Neural cell (in vitro differentiated cells): ENCODE measurements at regions not wholly inside any gene's neighbourhood (a gene's known extent, or its start where the extent isn't known, plus 50 kb on each side); places are given as distances from the start of the nearest gene placed in this dataset.

Experiments used
- H2AFZ ChIP-seq: fragments of 200-600, 300-800 bp; sonication (generic), shearing (Covaris generic); 2 replicates; pipeline ENCODE4 v1.6.0; 2014; ENCODE audit warnings: low read depth, mild to moderate bottlenecking, antibody characterized with exemption, low read length, moderate library complexity
- H3F3A ChIP-seq: fragments of 200-600 bp; shearing (Covaris generic); 2 replicates; pipeline ENCODE4 v1.6.1; 2016; ENCODE audit warnings: mild to moderate bottlenecking, moderate library complexity, mixed read lengths, antibody characterized with exemption, low read length; ENCODE audit not compliant: insufficient read depth, poor library complexity, severe bottlenecking
- H3K27ac ChIP-seq: fragments of 200-600, 300-800 bp; sonication (generic), shearing (Covaris generic); 2 replicates; pipeline ENCODE4 v1.5.1; 2014; ENCODE audit warnings: mild to moderate bottlenecking, low read length, moderate library complexity
- H3K27me3 ChIP-seq: fragments of 300-800, 200-600 bp; sonication (generic), shearing (Covaris generic); 2 replicates; pipeline ENCODE4 v1.6.0; 2014; ENCODE audit warnings: mild to moderate bottlenecking, low read depth, low read length, moderate library complexity; ENCODE audit not compliant: insufficient read depth
- H3K36me3 ChIP-seq: fragments of 300-800, 200-600 bp; sonication (generic), shearing (Covaris generic); 2 replicates; pipeline ENCODE4 v1.5.1; 2014; ENCODE audit warnings: mild to moderate bottlenecking, antibody characterized with exemption, low read length, moderate library complexity; ENCODE audit not compliant: insufficient read depth
- H3K4me2 ChIP-seq: fragments of 300-800, 200-600 bp; sonication (generic), shearing (Covaris generic); 2 replicates; pipeline ENCODE4 v1.6.0; 2014; ENCODE audit warnings: mild to moderate bottlenecking, low read length
- H3K4me3 ChIP-seq: fragments of 300-800, 200-600 bp; sonication (generic), shearing (Covaris generic); 2 replicates; pipeline ENCODE4 v1.5.1; 2014; ENCODE audit warnings: mild to moderate bottlenecking, low read length, moderate library complexity
- H3K79me2 ChIP-seq: fragments of 200-600 bp; shearing (Covaris generic); replicated peaks from 2 replicates; pipeline ENCODE4 v1.6.0; 2014; ENCODE audit warnings: mild to moderate bottlenecking, low read length, moderate library complexity; ENCODE audit not compliant: insufficient read depth
- H3K9ac ChIP-seq: fragments of 300-800, 200-600 bp; sonication (generic), shearing (Covaris generic); 2 replicates; pipeline ENCODE4 v1.6.1; 2016; ENCODE audit warnings: mild to moderate bottlenecking, low read length, mixed read lengths
- H3K9me2 ChIP-seq: fragments of 200-600 bp; shearing (Covaris generic); 2 replicates; pipeline ENCODE4 v1.6.1; 2016; ENCODE audit warnings: mild to moderate bottlenecking, low read length, mixed read lengths; ENCODE audit not compliant: insufficient read depth
- H3K9me3 ChIP-seq: fragments of 200-600, 300-800 bp; sonication (generic), shearing (Covaris generic); 2 replicates; pipeline ENCODE4 v1.6.1; 2016; ENCODE audit warnings: mild to moderate bottlenecking, mixed run types, low read length, moderate library complexity, mixed read lengths
- H4K20me1 ChIP-seq: fragments of 200-600 bp; shearing (Covaris generic); 2 replicates; pipeline ENCODE4 v1.6.1; 2016; ENCODE audit warnings: mild to moderate bottlenecking, mixed run types; ENCODE audit not compliant: insufficient read depth
- EP300 ChIP-seq: fragments of 450-650 bp; conservative IDR thresholded peaks from 2 replicates; pipeline ENCODE4 v1.6.1; 2014; ENCODE audit warnings: antibody characterized with exemption, mild to moderate bottlenecking, moderate library complexity; ENCODE audit not compliant: poor library complexity, severe bottlenecking
- EZH2 ChIP-seq: fragments of 200-600, 300-800 bp; shearing (Covaris generic), sonication (generic); IDR thresholded peaks from 2 replicates; pipeline ENCODE4 v1.6.1; 2014; ENCODE audit warnings: antibody characterized with exemption, low read length, borderline replicate concordance, mild to moderate bottlenecking; ENCODE audit not compliant: insufficient read depth, poor library complexity, severe bottlenecking
- MXI1 ChIP-seq: fragments of 450-650 bp; conservative IDR thresholded peaks from 2 replicates; pipeline ENCODE4 v1.6.1; 2014; ENCODE audit warnings: antibody characterized with exemption, mild to moderate bottlenecking; ENCODE audit not compliant: poor library complexity, severe bottlenecking
- POLR2AphosphoS5 ChIP-seq: IDR thresholded peaks from 2 replicates; pipeline ENCODE4 v1.6.1; 2012
- RAD21 ChIP-seq: fragments of 450-650 bp; conservative IDR thresholded peaks from 2 replicates; pipeline ENCODE4 v1.6.1; 2014; ENCODE audit warnings: antibody characterized with exemption, mild to moderate bottlenecking, moderate library complexity
- REST ChIP-seq: IDR thresholded peaks from 2 replicates; pipeline ENCODE4 v1.6.1; 2012; ENCODE audit warnings: borderline replicate concordance
- SMC3 ChIP-seq: fragments of 450-650 bp; conservative IDR thresholded peaks from 2 replicates; pipeline ENCODE4 v1.6.1; 2014; ENCODE audit warnings: antibody characterized with exemption, mild to moderate bottlenecking, moderate library complexity; ENCODE audit not compliant: poor library complexity
- TAF1 ChIP-seq: IDR thresholded peaks from 2 replicates; pipeline ENCODE4 v1.6.1; 2012; ENCODE audit warnings: low read depth
- TF ChIP-seq, protein P1 (sequence below): fragments of 450-650 bp; IDR thresholded peaks from 2 replicates; pipeline ENCODE4 v1.5.1; 2014; ENCODE audit warnings: antibody characterized with exemption, mild to moderate bottlenecking, moderate library complexity; ENCODE audit not compliant: poor library complexity, severe bottlenecking

GRCh38 chr20:39974966-39975501 is 714.0 kb downstream of the MAFB start:
- Histone ChIP-seq H3K9me2 (no peaks in the 10 kb centered on the region), H3F3A (no peaks in the 10 kb centered on the region), H3K9me3 (no peaks in the 10 kb centered on the region), H3K27ac (no peak overlapping the region), H3K36me3 (no peaks in the 10 kb centered on the region), H2AFZ (no peak overlapping the region), H3K27me3 (no peaks in the 10 kb centered on the region), H4K20me1 (no peaks in the 10 kb centered on the region), H3K4me2 (no peak overlapping the region), H3K9ac (no peak overlapping the region), H3K79me2 (no peaks in the 10 kb centered on the region), H3K4me3 (no peak overlapping the region)
- TF ChIP-seq SMC3, result no peak

GRCh38 chr20:39968495-39968894 is 720.5 kb downstream of the MAFB start:
- Histone ChIP-seq H3F3A (no peaks in the 10 kb centered on the region), H3K27me3 (no peaks in the 10 kb centered on the region), H3K79me2 (no peaks in the 10 kb centered on the region), H3K4me3 (no peak overlapping the region), H3K4me2 (no peak overlapping the region), H2AFZ (no peak overlapping the region), H4K20me1 (no peaks in the 10 kb centered on the region), H3K9me3 (no peaks in the 10 kb centered on the region), H3K36me3 (no peaks in the 10 kb centered on the region), H3K9ac (no peak overlapping the region), H3K9me2 (no peaks in the 10 kb centered on the region), H3K27ac (no peak overlapping the region)
- TF ChIP-seq POLR2AphosphoS5 (no peak), SMC3 (no peak)

DNA sequence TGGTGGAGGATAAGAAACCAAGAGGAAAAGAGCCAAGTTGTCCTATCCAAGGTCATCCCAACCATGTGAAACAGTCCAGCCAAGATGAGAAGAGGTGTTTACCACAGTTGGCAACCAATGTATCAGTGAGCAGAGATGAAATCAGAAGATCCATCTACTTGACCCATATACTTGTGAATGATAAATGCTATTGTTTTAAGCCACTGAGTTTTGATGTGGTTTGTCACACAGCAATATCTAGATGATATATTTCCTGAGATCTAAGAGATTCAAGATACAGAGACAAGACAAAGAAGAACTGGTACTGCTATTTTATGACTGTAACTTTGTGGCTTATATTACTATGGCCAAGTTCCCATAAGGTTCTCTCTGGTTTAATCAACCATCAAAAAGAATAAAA is 721.2 kb downstream of the MAFB start:
- no peaks in the 10 kb centered on the region for H3K36me3 ChIP-seq

More for the DNA sequence above, 721.2 kb downstream of the MAFB start:
- no peak overlapping the region for H3K4me3 ChIP-seq
- H3K27me3 ChIP-seq, result no peaks in the 10 kb centered on the region
- no peaks in the 10 kb centered on the region for H3K9me3 ChIP-seq
- no peak overlapping the region for H2AFZ ChIP-seq
- no peaks in the 10 kb centered on the region for H3K9me2 ChIP-seq
- no peak overlapping the region for H3K27ac ChIP-seq
- H3K4me2 ChIP-seq, result no peak overlapping the region
- no peak overlapping the region for H3K9ac ChIP-seq
- H4K20me1 ChIP-seq, result no peaks in the 10 kb centered on the region
- H3K79me2 ChIP-seq, result no peaks in the 10 kb centered on the region
- no peak for TF ChIP-seq EP300
- TF ChIP-seq EZH2, result no peak
- TF ChIP-seq MXI1, result no peak
- TF ChIP-seq, protein P1, sequence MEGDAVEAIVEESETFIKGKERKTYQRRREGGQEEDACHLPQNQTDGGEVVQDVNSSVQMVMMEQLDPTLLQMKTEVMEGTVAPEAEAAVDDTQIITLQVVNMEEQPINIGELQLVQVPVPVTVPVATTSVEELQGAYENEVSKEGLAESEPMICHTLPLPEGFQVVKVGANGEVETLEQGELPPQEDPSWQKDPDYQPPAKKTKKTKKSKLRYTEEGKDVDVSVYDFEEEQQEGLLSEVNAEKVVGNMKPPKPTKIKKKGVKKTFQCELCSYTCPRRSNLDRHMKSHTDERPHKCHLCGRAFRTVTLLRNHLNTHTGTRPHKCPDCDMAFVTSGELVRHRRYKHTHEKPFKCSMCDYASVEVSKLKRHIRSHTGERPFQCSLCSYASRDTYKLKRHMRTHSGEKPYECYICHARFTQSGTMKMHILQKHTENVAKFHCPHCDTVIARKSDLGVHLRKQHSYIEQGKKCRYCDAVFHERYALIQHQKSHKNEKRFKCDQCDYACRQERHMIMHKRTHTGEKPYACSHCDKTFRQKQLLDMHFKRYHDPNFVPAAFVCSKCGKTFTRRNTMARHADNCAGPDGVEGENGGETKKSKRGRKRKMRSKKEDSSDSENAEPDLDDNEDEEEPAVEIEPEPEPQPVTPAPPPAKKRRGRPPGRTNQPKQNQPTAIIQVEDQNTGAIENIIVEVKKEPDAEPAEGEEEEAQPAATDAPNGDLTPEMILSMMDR, result no peak
- TF ChIP-seq SMC3, result no peak
- no peak for TF ChIP-seq POLR2AphosphoS5
- TF ChIP-seq TAF1, result no peak
- no peak for TF ChIP-seq RAD21
- no peak for TF ChIP-seq REST
- no peaks in the 10 kb centered on the region for H3F3A ChIP-seq
